ENCODE measurements at regions not wholly inside any gene's neighbourhood (a gene's known extent, or its start where the extent isn't known, plus 50 kb on each side); places are given as distances from the start of the nearest gene placed in this dataset.

DNA sequence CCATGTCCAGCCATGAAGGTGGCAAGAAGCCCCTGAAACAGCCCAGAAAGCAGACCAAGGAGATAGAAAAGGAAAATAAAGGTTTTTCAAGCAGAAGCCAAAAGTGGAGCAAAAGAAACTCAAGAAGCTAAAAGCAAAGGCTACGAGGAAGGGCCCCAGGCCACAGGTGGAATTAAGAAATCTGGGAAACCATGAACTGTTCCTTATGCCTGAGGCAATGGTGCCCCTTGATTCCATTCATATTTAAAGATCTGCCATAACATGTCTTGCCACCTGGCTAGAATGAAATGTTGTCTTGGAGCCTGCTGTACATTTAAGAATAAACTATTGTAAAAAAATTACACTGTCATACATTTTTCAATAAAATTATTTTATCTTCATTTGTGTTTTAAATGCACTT, 59.5 kb upstream of the TARS1 start:
- TF ChIP-seq, protein P1, sequence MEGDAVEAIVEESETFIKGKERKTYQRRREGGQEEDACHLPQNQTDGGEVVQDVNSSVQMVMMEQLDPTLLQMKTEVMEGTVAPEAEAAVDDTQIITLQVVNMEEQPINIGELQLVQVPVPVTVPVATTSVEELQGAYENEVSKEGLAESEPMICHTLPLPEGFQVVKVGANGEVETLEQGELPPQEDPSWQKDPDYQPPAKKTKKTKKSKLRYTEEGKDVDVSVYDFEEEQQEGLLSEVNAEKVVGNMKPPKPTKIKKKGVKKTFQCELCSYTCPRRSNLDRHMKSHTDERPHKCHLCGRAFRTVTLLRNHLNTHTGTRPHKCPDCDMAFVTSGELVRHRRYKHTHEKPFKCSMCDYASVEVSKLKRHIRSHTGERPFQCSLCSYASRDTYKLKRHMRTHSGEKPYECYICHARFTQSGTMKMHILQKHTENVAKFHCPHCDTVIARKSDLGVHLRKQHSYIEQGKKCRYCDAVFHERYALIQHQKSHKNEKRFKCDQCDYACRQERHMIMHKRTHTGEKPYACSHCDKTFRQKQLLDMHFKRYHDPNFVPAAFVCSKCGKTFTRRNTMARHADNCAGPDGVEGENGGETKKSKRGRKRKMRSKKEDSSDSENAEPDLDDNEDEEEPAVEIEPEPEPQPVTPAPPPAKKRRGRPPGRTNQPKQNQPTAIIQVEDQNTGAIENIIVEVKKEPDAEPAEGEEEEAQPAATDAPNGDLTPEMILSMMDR (IDR thresholded peaks at IDR 0.05) = no peak
- TF ChIP-seq POLR2A (IDR thresholded peaks at IDR 0.05) = no peak

All from lower leg skin (tissue), 3 donors.